AG04449 (cell line): ENCODE measurements at regions not wholly inside any gene's neighbourhood (a gene's known extent, or its start where the extent isn't known, plus 50 kb on each side); places are given as distances from the start of the nearest gene placed in this dataset.
"Not testable (repeated sequence)": the region's sequence is repeated elsewhere in the genome, so short reads cannot be mapped to it uniquely, and the experiment has no call there.

Experiments used
- CTCF ChIA-PET: fragments of 350-600 bp; formaldehyde crosslinking; extraction: SDS; loops from one replicate; lab custom pipeline; 2021; ENCODE audit warnings: antibody characterized with exemption; lab: Yijun Ruan, JAX
- POLR2A ChIA-PET: fragments of 400-600, 350-600 bp; formaldehyde crosslinking; extraction: SDS; loops from one replicate; lab custom pipeline; 2020; ENCODE audit warnings: antibody characterized with exemption, inconsistent platforms; lab: Yijun Ruan, JAX
- DNase-seq: peaks from one replicate; pipeline ENCODE4 v3.0.0-alpha.2; 2010; ENCODE audit warnings: low read depth, low spot score
- H3K4me3 ChIP-seq: 2 replicates; pipeline ENCODE4 v1.5.1; 2011; ENCODE audit warnings: low read depth, mild to moderate bottlenecking, control low read depth, low read length
- TF ChIP-seq, protein P1 (sequence below): IDR thresholded peaks from one replicate; pipeline ENCODE4 v1.5.1; 2011; ENCODE audit warnings: mild to moderate bottlenecking, moderate library complexity, low read length, control low read depth, inconsistent platforms; ENCODE audit not compliant: insufficient read depth; ENCODE audit errors: missing control alignments

DNA sequence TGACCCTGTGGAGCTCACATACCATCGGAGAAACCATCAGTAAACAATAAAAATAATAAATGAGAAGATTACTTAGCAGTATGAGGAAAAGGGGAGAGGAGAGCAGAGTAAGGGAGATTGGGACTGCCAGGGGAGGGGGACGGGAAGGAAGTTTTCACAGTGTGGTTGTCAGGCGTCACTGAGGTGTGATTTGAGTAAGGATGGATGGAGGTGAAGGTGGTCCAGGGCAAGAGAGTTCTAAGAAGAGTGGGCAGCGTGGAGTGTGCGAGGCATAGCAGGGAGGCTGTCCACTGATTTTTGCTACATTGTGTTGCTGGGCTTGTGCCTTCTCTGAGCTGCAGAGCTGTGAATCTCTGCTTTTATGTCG, 119.1 kb downstream of the HPGD start:
- H3K4me3 ChIP-seq, result no peak overlapping the region
- TF ChIP-seq, protein P1, sequence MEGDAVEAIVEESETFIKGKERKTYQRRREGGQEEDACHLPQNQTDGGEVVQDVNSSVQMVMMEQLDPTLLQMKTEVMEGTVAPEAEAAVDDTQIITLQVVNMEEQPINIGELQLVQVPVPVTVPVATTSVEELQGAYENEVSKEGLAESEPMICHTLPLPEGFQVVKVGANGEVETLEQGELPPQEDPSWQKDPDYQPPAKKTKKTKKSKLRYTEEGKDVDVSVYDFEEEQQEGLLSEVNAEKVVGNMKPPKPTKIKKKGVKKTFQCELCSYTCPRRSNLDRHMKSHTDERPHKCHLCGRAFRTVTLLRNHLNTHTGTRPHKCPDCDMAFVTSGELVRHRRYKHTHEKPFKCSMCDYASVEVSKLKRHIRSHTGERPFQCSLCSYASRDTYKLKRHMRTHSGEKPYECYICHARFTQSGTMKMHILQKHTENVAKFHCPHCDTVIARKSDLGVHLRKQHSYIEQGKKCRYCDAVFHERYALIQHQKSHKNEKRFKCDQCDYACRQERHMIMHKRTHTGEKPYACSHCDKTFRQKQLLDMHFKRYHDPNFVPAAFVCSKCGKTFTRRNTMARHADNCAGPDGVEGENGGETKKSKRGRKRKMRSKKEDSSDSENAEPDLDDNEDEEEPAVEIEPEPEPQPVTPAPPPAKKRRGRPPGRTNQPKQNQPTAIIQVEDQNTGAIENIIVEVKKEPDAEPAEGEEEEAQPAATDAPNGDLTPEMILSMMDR, result no peak
- ChIA-PET POLR2A (no interaction called here), CTCF (no interaction called here)
- DNase-seq, result no peak

- TF ChIP-seq, protein P1, result no peak
- no peak overlapping the region for H3K4me3 ChIP-seq
- no peak for DNase-seq
- CTCF ChIA-PET, result no interaction called here
- POLR2A ChIA-PET, result no interaction called here
Observed at GRCh38 chr4:174402470-174403176, 118.9 kb downstream of the CEP44 start.

GRCh38 chr4:174401471-174402130, 117.9 kb downstream of the CEP44 start:
- TF ChIP-seq, protein P1, result no peak
- H3K4me3 ChIP-seq, result no peak overlapping the region
- ChIA-PET POLR2A (no interaction called here), CTCF (no interaction called here)
- no peak for DNase-seq

DNA sequence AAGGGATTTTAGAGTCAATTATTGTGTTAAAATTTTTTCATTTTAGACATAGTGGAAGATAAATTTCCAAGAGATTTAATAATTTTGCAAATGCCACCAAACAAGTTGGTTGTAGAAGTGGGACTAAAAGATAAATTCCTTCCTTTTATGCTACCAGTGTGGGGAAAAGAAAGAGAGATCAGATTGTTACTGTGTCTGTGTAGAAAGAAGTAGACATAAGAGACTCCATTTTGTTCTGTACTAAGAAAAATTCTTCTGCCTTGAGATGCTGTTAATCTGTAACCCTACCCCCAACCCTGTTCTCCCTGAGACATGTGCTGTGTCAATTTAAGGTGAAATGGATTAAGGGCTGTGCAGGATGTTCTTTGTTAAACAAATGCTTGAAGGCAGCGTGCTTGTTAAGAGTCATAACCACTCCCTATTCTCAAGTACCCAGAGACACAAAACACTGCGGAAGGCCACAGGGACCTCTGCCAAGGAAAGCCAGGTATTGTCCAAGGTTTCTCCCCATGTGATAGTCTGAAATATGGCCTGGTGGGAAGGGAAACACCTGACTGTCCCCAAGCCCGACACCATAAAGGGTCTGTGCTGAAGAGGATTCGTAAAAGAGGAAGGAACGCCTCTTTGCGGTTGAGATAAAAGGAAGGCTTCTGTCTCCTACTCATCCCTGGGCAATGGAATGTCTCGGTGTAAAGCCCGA, 117.0 kb downstream of the CEP44 start:
- POLR2A ChIA-PET, CTCF ChIA-PET, DNase-seq, H3K4me3 ChIP-seq: not testable (repeated sequence)

DNA sequence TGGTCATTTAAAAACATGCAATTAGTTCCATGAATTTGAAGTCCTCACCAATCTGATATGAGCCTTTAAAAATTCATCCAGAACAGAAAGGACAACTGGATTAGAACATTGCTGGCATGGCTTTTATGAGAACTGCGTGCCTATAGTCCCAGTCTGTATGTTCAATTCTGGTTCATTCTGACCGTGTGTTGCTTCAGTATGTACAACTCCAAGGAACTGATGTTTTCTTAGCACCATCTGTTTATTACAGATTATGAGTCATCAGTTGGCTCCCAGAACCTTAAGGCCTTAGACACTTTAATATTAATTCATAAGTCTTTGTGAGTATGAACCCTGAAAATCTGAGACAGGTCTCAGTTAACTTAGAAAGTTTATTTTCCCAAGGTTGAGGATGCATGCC, 115.0 kb downstream of the CEP44 start:
- ChIA-PET POLR2A (no interaction called here), CTCF (no interaction called here)
- peak; percentile 4 for DNase-seq
- TF ChIP-seq, protein P1, result no peak
- no peak overlapping the region for H3K4me3 ChIP-seq

DNA sequence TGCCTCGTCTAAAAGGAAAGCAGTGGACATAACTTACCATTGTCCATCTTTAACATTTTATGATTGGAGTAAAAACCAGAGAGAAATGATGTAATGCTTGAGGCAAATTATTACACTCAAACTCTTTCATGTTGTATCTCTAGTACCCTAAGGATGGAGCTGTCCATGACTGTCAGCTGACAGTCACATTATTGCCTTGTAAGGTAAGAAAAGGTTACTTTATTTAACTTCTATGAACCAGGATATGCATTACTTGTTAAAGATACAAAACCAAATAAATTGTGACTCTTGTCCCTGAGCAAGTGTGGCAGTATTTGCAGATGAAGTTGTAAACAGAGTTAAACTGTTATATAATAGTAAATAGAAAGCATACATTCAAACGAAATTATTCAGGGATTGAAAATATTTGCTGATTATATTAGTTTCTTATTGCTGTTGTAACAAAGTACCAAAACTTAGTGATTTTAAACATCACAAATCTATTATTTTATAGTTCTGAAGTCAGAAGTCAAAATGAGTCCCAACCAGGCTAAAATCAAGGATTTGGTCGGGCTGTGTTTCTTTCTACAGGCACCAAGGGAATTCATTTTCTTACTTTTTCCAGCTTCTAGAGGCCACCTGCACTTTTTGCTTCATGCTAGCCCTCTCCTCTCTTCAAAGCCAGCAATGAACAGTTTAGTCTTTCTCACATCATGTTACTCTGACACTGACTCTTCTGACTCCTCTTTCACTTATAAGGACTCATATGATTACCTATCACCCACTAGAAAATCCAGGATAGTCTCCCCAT, 113.8 kb downstream of the CEP44 start:
- H3K4me3 ChIP-seq, result no peak overlapping the region
- no peak for DNase-seq
- ChIA-PET POLR2A (no interaction called here), CTCF (no interaction called here)
- TF ChIP-seq, protein P1, result no peak
